Calu3 (cell line): ENCODE measurements at regions not wholly inside any gene's neighbourhood (a gene's known extent, or its start where the extent isn't known, plus 50 kb on each side); places are given as distances from the start of the nearest gene placed in this dataset.

Source experiments
- BruUV-seq: library from RNA; stranded (reverse); fragments of 400-500 nt; replicated peaks from 2 replicates; lab custom pipeline; 2021; lab: Mats Ljungman, UMichigan
- CTCF ChIA-PET: fragments of 300-600 bp; sonication (Branson Sonifier 250); formaldehyde crosslinking; loops from one replicate; lab custom pipeline; 2022; ENCODE audit warnings: antibody characterized with exemption; lab: Charles Lee
- DNase-seq: peaks from one replicate; pipeline ENCODE4 v3.0.0; 2022
- H3K27ac Mint-ChIP-seq: one replicate; pipeline ENCODE4 v1.8.0; 2022; ENCODE audit warnings: mixed read lengths; ENCODE audit not compliant: unreplicated experiment
- H3K27me3 Mint-ChIP-seq: one replicate; pipeline ENCODE4 v1.8.0; 2022; ENCODE audit warnings: mixed read lengths; ENCODE audit not compliant: unreplicated experiment
- H3K36me3 Mint-ChIP-seq: one replicate; pipeline ENCODE4 v1.8.0; 2022; ENCODE audit warnings: mild to moderate bottlenecking, moderate library complexity, mixed read lengths; ENCODE audit not compliant: insufficient read depth, unreplicated experiment
- H3K4me1 Mint-ChIP-seq: one replicate; pipeline ENCODE4 v1.8.0; 2022; ENCODE audit warnings: mild to moderate bottlenecking, low read depth, mixed read lengths; ENCODE audit not compliant: unreplicated experiment
- H3K4me3 Mint-ChIP-seq: one replicate; pipeline ENCODE4 v1.8.0; 2022; ENCODE audit warnings: mild to moderate bottlenecking, low read depth, moderate library complexity, mixed read lengths; ENCODE audit not compliant: unreplicated experiment
- H3K9me3 Mint-ChIP-seq: one replicate; pipeline ENCODE4 v1.8.0; 2022; ENCODE audit warnings: low read depth, mixed read lengths; ENCODE audit not compliant: unreplicated experiment
- intact Hi-C: fragments of 100-400 bp; cut with micrococcal nuclease; formaldehyde crosslinking; loops from one replicate; pipeline ENCODE4 v1.10.0; 2022; ENCODE audit not compliant: unreplicated experiment
- TF ChIP-seq, protein P1 (sequence below): fragments of 200-600 bp; IDR thresholded peaks from one replicate; pipeline ENCODE4 v1.8.0; 2022; ENCODE audit warnings: antibody characterized with exemption; ENCODE audit not compliant: unreplicated experiment

- no peak for DNase-seq
- Mint-ChIP-seq H3K4me3 (no peak overlapping the region), H3K27me3 (no peaks in the 10 kb centered on the region), H3K27ac (no peak overlapping the region), H3K9me3 (no peaks in the 10 kb centered on the region), H3K4me1 (no peaks in the 10 kb centered on the region), H3K36me3 (no peaks in the 10 kb centered on the region)
- no TSS peak for BruUV-seq
- intact Hi-C loops = no loop called here
- TF ChIP-seq, protein P1, sequence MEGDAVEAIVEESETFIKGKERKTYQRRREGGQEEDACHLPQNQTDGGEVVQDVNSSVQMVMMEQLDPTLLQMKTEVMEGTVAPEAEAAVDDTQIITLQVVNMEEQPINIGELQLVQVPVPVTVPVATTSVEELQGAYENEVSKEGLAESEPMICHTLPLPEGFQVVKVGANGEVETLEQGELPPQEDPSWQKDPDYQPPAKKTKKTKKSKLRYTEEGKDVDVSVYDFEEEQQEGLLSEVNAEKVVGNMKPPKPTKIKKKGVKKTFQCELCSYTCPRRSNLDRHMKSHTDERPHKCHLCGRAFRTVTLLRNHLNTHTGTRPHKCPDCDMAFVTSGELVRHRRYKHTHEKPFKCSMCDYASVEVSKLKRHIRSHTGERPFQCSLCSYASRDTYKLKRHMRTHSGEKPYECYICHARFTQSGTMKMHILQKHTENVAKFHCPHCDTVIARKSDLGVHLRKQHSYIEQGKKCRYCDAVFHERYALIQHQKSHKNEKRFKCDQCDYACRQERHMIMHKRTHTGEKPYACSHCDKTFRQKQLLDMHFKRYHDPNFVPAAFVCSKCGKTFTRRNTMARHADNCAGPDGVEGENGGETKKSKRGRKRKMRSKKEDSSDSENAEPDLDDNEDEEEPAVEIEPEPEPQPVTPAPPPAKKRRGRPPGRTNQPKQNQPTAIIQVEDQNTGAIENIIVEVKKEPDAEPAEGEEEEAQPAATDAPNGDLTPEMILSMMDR = no peak
- CTCF ChIA-PET = no interaction called here
Observed at GRCh38 chr10:121371836-121372235, 226.4 kb downstream of the FGFR2 start.

DNA sequence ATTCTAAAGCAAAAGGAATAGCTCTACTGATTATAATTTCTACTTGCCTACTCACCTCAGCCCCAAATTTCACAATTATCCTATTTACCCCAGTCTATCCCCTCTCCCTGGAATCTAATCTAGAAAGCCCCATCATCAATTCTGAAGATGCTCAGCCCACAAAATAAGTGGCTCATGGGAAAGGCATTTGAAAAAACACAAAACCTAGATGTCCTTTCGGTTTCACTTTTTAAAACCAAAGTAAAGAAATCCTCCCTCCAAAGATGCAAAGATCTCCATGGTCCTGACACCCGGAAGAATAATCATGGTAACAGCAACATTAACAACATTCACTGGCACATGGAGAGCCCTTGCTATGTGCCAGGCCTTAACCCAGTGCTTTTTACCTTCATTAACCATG lies 224.8 kb downstream of the FGFR2 start:
- DNase-seq = no peak
- no peaks in the 10 kb centered on the region for H3K27me3 Mint-ChIP-seq
- no peaks in the 10 kb centered on the region for H3K36me3 Mint-ChIP-seq
- CTCF ChIA-PET = no interaction called here
- BruUV-seq = no TSS peak
- TF ChIP-seq, protein P1 = no peak
- no peaks in the 10 kb centered on the region for H3K9me3 Mint-ChIP-seq
- intact Hi-C loops = no loop called here
- no peaks in the 10 kb centered on the region for H3K4me1 Mint-ChIP-seq
- H3K4me3 Mint-ChIP-seq = no peak overlapping the region
- H3K27ac Mint-ChIP-seq = no peak overlapping the region

- Mint-ChIP-seq H3K27ac (no peak overlapping the region), H3K36me3 (no peaks in the 10 kb centered on the region), H3K27me3 (no peaks in the 10 kb centered on the region), H3K4me3 (no peak overlapping the region), H3K9me3 (no peaks in the 10 kb centered on the region), H3K4me1 (no peaks in the 10 kb centered on the region)
- CTCF ChIA-PET = no interaction called here
- BruUV-seq = no TSS peak
- TF ChIP-seq, protein P1 = no peak
- no peak for DNase-seq
- intact Hi-C loops = no loop called here
Observed at GRCh38 chr10:121374121-121374520, 224.1 kb downstream of the FGFR2 start.

DNA sequence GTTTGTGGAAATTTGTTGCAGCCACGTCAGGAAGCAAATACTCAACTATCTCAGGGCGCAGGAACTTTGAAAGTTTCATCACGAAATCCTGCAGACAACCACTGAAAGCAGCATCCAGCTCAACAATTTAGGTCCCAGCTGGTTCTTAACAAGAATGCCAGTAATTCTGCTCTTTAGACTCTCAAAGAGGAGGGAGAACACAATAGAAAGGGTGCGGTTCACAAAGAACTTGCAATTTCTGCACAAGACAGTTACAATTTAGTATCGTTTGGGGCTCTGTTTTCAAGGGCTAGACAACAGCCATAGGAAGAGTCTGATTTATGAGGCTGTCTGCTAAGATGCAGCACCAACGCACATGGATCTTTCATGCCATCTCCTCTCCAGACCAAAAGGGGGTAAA lies 223.1 kb downstream of the FGFR2 start:
- no peaks in the 10 kb centered on the region for H3K4me1 Mint-ChIP-seq

More for the DNA sequence above, 223.1 kb downstream of the FGFR2 start:
- CTCF ChIA-PET = no interaction called here
- BruUV-seq = no TSS peak
- intact Hi-C loops = no loop called here
- H3K36me3 Mint-ChIP-seq = no peaks in the 10 kb centered on the region
- no peak overlapping the region for H3K4me3 Mint-ChIP-seq
- H3K9me3 Mint-ChIP-seq = no peaks in the 10 kb centered on the region
- DNase-seq = no peak
- H3K27ac Mint-ChIP-seq = no peak overlapping the region
- TF ChIP-seq, protein P1 = no peak
- no peaks in the 10 kb centered on the region for H3K27me3 Mint-ChIP-seq
